ENCODE measurements at regions not wholly inside any gene's neighbourhood (a gene's known extent, or its start where the extent isn't known, plus 50 kb on each side); places are given as distances from the start of the nearest gene placed in this dataset.

DNA sequence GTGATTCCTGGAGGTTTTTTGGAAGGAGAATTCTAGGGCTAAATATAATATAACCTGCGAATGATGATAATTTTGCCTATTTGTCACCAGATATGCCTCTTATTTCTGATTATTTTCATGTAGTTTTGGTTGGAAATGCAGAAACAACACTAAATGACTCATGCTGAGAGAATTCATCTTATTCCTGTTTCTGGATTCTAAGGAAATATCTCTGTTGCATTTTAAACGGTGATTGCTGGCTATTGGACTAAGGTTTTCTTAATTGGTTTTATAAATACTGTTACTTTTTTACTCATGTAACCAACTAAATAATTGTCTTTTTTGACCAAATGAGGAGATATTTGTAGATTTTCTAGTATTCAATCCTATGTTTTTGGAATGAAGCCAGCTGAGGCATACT is 204.9 kb upstream of the NPSR1 start:
- DNase-seq (ENCODE audit: low spot score in 2 of 2), result no peak
- H3K4me3 ChIP-seq, result no peak overlapping the region
- intact Hi-C loops (cut with DNase I; ENCODE audit: low total_unique reads), result no loop called here
- TF ChIP-seq POLR2AphosphoS5 (IDR thresholded peaks at IDR 0.05) (no peak), POLR2A (IDR thresholded peaks at IDR 0.05) (no peak)
- TF ChIP-seq, protein P1, sequence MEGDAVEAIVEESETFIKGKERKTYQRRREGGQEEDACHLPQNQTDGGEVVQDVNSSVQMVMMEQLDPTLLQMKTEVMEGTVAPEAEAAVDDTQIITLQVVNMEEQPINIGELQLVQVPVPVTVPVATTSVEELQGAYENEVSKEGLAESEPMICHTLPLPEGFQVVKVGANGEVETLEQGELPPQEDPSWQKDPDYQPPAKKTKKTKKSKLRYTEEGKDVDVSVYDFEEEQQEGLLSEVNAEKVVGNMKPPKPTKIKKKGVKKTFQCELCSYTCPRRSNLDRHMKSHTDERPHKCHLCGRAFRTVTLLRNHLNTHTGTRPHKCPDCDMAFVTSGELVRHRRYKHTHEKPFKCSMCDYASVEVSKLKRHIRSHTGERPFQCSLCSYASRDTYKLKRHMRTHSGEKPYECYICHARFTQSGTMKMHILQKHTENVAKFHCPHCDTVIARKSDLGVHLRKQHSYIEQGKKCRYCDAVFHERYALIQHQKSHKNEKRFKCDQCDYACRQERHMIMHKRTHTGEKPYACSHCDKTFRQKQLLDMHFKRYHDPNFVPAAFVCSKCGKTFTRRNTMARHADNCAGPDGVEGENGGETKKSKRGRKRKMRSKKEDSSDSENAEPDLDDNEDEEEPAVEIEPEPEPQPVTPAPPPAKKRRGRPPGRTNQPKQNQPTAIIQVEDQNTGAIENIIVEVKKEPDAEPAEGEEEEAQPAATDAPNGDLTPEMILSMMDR (IDR thresholded peaks at IDR 0.05), result no peak
- H3K9me3 ChIP-seq, result peaks cover 0 to 3% of the 10 kb centered on the region in 2 donors
- H3K36me3 ChIP-seq, result no peaks in the 10 kb centered on the region
- no peak overlapping the region for H3K27ac ChIP-seq
- H3K4me1 ChIP-seq, result no peaks in the 10 kb centered on the region
- H3K27me3 ChIP-seq, result no peaks in the 10 kb centered on the region

DNA sequence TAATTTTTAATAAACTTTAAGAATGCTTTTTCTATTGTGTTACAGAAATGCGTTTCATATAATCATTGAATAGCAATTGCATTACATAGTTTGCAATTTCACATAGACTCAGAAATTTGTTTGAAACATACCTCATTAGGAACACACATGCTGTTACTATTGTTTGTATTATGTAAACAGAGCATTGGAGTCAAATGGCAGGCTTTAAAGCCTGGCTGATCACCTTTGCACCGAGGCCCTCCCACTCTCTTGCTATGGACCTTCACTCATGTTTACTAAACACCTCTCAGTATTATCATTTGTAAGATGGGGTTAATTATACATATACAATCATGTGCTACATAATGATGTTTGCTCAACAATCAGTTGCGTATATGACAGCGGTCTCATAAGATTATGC is 203.6 kb upstream of the NPSR1 start:
- no peak for DNase-seq (ENCODE audit: low spot score in 2 of 2)
- H3K9me3 ChIP-seq, result no peaks in the 10 kb centered on the region
- H3K27me3 ChIP-seq, result no peaks in the 10 kb centered on the region
- H3K4me3 ChIP-seq, result no peak overlapping the region
- no peaks in the 10 kb centered on the region for H3K4me1 ChIP-seq
- no peak for TF ChIP-seq POLR2AphosphoS5 (IDR thresholded peaks at IDR 0.05)
- TF ChIP-seq, protein P1 (IDR thresholded peaks at IDR 0.05), result no peak
- no peak for TF ChIP-seq POLR2A (IDR thresholded peaks at IDR 0.05)
- no peak overlapping the region for H3K27ac ChIP-seq
- intact Hi-C loops (cut with DNase I; ENCODE audit: low total_unique reads), result no loop called here
- H3K36me3 ChIP-seq, result no peaks in the 10 kb centered on the region

DNA sequence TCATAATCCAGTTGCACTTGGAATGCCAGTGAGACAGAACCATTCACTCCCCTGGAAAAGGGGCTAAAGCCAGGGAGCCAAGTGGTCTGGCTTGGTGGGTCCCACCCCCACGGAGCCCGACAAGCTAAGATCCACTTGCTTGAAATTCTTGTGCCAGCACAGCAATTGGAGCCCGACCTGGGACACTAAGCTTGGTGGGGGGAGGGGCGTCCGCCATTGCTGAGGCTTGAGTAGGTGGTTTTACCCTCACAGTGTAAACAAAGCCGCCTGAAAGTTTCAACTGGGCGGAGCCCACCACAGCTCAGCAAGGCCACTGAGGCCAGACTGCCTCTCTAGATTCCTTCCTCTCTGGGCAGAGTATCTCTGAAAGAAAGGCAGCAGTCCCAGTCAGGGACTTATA is 200.7 kb upstream of the NPSR1 start:
- DNase-seq (ENCODE audit: low spot score in 2 of 2), result no peak

DNA sequence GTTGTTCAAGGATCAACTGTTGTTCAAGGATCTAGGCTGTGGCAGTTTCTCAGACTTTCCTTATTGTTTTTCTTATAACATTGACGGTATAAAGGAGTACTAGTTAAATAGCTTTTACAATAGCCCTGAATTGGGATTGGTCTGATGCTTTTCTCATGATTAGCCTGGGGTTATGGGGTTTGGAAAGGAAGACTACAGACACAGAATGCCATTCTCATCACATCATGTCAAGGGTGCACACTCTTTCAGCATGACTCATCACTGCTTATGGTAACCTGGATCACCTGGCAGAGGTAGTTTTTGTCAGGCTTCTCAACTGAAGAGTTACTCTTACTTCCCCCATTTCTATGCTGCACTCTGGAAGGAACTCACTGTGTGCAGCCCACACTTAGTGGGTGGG is 194.2 kb upstream of the NPSR1 start:
- no peaks in the 10 kb centered on the region for H3K36me3 ChIP-seq
- no peaks in the 10 kb centered on the region for H3K4me1 ChIP-seq
- intact Hi-C loops (cut with DNase I; ENCODE audit: low total_unique reads), result no loop called here
- no peak for DNase-seq (ENCODE audit: low spot score in 2 of 2)
- no peak overlapping the region for H3K27ac ChIP-seq
- H3K27me3 ChIP-seq, result no peaks in the 10 kb centered on the region
- TF ChIP-seq, protein P1 (IDR thresholded peaks at IDR 0.05), result no peak
- TF ChIP-seq POLR2A (IDR thresholded peaks at IDR 0.05), result no peak
- TF ChIP-seq POLR2AphosphoS5 (IDR thresholded peaks at IDR 0.05), result no peak
- no peaks in the 10 kb centered on the region for H3K9me3 ChIP-seq
- H3K4me3 ChIP-seq, result no peak overlapping the region

More for the DNA sequence above, 200.7 kb upstream of the NPSR1 start:
- intact Hi-C loops (cut with DNase I; ENCODE audit: low total_unique reads), result no loop called here
- Histone ChIP-seq H3K4me1 (no peaks in the 10 kb centered on the region), H3K36me3 (no peaks in the 10 kb centered on the region), H3K27me3 (no peaks in the 10 kb centered on the region), H3K9me3 (no peaks in the 10 kb centered on the region), H3K27ac (no peak overlapping the region), H3K4me3 (no peak overlapping the region)
- TF ChIP-seq, protein P1 (IDR thresholded peaks at IDR 0.05), result no peak
- no peak for TF ChIP-seq POLR2AphosphoS5 (IDR thresholded peaks at IDR 0.05)
- no peak for TF ChIP-seq POLR2A (IDR thresholded peaks at IDR 0.05)

DNA sequence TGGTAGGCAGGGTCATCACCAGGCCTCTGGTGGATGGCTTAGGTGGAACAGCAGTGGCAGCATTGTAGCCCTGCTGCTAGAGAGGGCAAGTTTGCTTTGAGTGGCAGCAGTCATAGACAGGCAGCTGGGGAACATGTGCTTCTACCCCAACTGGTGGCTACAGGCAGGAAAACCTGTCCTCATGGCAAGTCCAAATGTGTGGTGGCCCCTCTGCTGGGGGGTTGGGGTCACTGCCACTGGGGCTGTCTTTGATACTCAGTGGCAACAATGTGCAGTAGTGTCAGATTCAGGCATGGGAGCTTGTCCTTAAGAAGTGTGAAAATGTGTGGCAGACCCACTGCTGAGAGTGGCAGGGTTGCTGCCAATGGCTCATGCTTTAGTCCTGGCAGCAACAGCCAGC is 186.2 kb upstream of the NPSR1 start:
- no peak for DNase-seq (ENCODE audit: low spot score in 2 of 2)
- no peak overlapping the region for H3K27ac ChIP-seq
- H3K27me3 ChIP-seq, result no peaks in the 10 kb centered on the region
- H3K4me3 ChIP-seq, result no peak overlapping the region
- peaks cover 10% of the 10 kb centered on the region in 2 donors for H3K9me3 ChIP-seq
- no peaks in the 10 kb centered on the region for H3K36me3 ChIP-seq
- TF ChIP-seq POLR2AphosphoS5 (IDR thresholded peaks at IDR 0.05), result no peak
- no peak for TF ChIP-seq POLR2A (IDR thresholded peaks at IDR 0.05)
- TF ChIP-seq, protein P1 (IDR thresholded peaks at IDR 0.05), result no peak
- H3K4me1 ChIP-seq, result no peaks in the 10 kb centered on the region
- intact Hi-C loops (cut with DNase I; ENCODE audit: low total_unique reads), result no loop called here

All from breast epithelium (tissue), 4 donors.